K562 (cell line): ENCODE measurements at regions not wholly inside any gene's neighbourhood (a gene's known extent, or its start where the extent isn't known, plus 50 kb on each side); places are given as distances from the start of the nearest gene placed in this dataset.

ENCODE experiments used
- ATAC-seq: fragments of 200-7000 bp; cut with Tn5 transposase; 3 replicates; pipeline ENCODE4 v1.9.1; 2020; ENCODE audit warnings: moderate library complexity
- BruUV-seq: library from RNA; stranded (reverse); fragments of 400-500 nt; replicated peaks from 2 replicates; lab custom pipeline; 2021; lab: Mats Ljungman, UMichigan
- CTCF ChIA-PET: fragments of 300-600 bp; formaldehyde crosslinking; extraction: SDS; loops from one replicate; lab custom pipeline; 2021; ENCODE audit warnings: low intra/inter-chr PET ratio; lab: Yijun Ruan, JAX
- POLR2A ChIA-PET: fragments of 300-600, 350-650 bp; sonication (Branson Sonifier 250); formaldehyde crosslinking; extraction: SDS; loops from one replicate; lab custom pipeline; 2021; ENCODE audit warnings: antibody characterized with exemption, inconsistent platforms; lab: Yijun Ruan, JAX
- DNase-seq, 4 experiments: peaks; one replicate each; pipeline versions ENCODE4 v3.0.0 to v3.0.0-alpha.2; 2011 to 2018; ENCODE audit warnings: low spot score in 3 of 4, mixed read lengths in 3 of 4; ENCODE audit errors: extremely low read depth in 1 of 4
- FAIRE-seq: peaks from 2 replicates; lab custom pipeline; 2011; peaks lifted over from hg19 to GRCh38; lab: Jason Lieb, UNC
- H2AFZ ChIP-seq: 2 replicates; pipeline ENCODE4 v1.6.0; 2011; ENCODE audit warnings: low read depth, low read length, control low read depth, inconsistent platforms
- H3K27ac ChIP-seq: fragments of 200-600 bp; 3 replicates; pipeline ENCODE4 v1.8.0; 2011; ENCODE audit warnings: low read depth, mild to moderate bottlenecking, control low read depth, inconsistent platforms, low read length, moderate library complexity, mixed read lengths; ENCODE audit errors: extremely low read depth
- H3K27me3 ChIP-seq, 2 experiments: fragments of 300-600 bp in 1 of 2; 2 replicates in 1 of 2; 3 replicates in 1 of 2; pipeline versions ENCODE4 v1.6.0 to v1.8.0; 2011; ENCODE audit warnings: inconsistent platforms in 2 of 2, low read length in 2 of 2, mild to moderate bottlenecking in 1 of 2, mixed read lengths in 1 of 2, moderate library complexity in 1 of 2; ENCODE audit not compliant: control insufficient read depth in 2 of 2, insufficient read depth in 2 of 2
- H3K36me3 ChIP-seq: fragments of 300-600 bp; 3 replicates; pipeline ENCODE4 v1.8.0; 2011; ENCODE audit warnings: mild to moderate bottlenecking, low read length, inconsistent platforms; ENCODE audit not compliant: control insufficient read depth, insufficient read depth
- H3K4me1 ChIP-seq, 2 experiments: fragments of 200-600 bp in 1 of 2; replicated peaks in 1 of 2; 2 replicates in 1 of 2; 3 replicates in 1 of 2; pipeline versions ENCODE4 v1.5.1 to v1.8.0; 2011; ENCODE audit warnings: inconsistent platforms in 2 of 2, low read length in 2 of 2, mild to moderate bottlenecking in 1 of 2, mixed read lengths in 1 of 2, moderate library complexity in 1 of 2; ENCODE audit not compliant: control insufficient read depth in 2 of 2, insufficient read depth in 2 of 2
- H3K4me2 ChIP-seq: 2 replicates; pipeline ENCODE4 v1.6.1; 2011; ENCODE audit warnings: low read length, control low read depth, inconsistent platforms, mixed read lengths; ENCODE audit not compliant: insufficient read depth
- H3K4me3 ChIP-seq: fragments of 200-600 bp; sonication (generic), shearing (Covaris generic); 2 replicates; pipeline ENCODE4 v1.5.1; 2016; ENCODE audit warnings: control low read depth, inconsistent platforms
- H3K79me2 ChIP-seq: fragments of 200-600 bp; 3 replicates; pipeline ENCODE4 v1.8.0; 2011; ENCODE audit warnings: low read length, inconsistent platforms; ENCODE audit not compliant: control insufficient read depth, insufficient read depth
- H3K9ac ChIP-seq, 2 experiments: 2 replicates each; pipeline versions ENCODE4 v1.6.0 to v1.6.1; 2011; ENCODE audit warnings: low read depth in 2 of 2, low read length in 2 of 2, control low read depth in 1 of 2, inconsistent platforms in 1 of 2, mild to moderate bottlenecking in 1 of 2, mixed read lengths in 1 of 2; ENCODE audit not compliant: insufficient read depth in 1 of 2
- H3K9me1 ChIP-seq: one replicate; pipeline ENCODE4 v1.6.0; 2011; ENCODE audit warnings: inconsistent platforms, mild to moderate bottlenecking, low read length, moderate library complexity; ENCODE audit not compliant: control insufficient read depth, insufficient read depth
- H3K9me3 ChIP-seq: replicated peaks from 2 replicates; pipeline ENCODE4 v1.5.1; 2011; ENCODE audit warnings: low read depth, low read length, inconsistent platforms; ENCODE audit not compliant: control insufficient read depth, insufficient read depth
- H4K20me1 ChIP-seq: replicated peaks from 2 replicates; pipeline ENCODE4 v1.6.1; 2011; ENCODE audit warnings: low read length, inconsistent platforms, mixed read lengths; ENCODE audit not compliant: control insufficient read depth, insufficient read depth
- ELF4 ChIP-seq: fragments of 450-650 bp; formaldehyde crosslinking; IDR thresholded peaks from 2 replicates; pipeline ENCODE4 v1.4.0; 2022; ENCODE audit warnings: missing genetic modification characterization
- ERF ChIP-seq: fragments of 450-650 bp; formaldehyde crosslinking; IDR thresholded peaks from 2 replicates; pipeline ENCODE4 v1.4.0; 2020; ENCODE audit warnings: mild to moderate bottlenecking, mixed read lengths
- MAZ ChIP-seq, 2 experiments: fragments of 450-650 bp in 1 of 2; sonication (generic) in 1 of 2; formaldehyde crosslinking; IDR thresholded peaks in 1 of 2; conservative IDR thresholded peaks in 1 of 2; 2 replicates each; pipeline versions ENCODE4 v1.4.0 to v1.5.0; 2020; ENCODE audit warnings: mild to moderate bottlenecking in 1 of 2, missing genetic modification reagents in 1 of 2
- ZBTB7A ChIP-seq: IDR thresholded peaks from 2 replicates; pipeline ENCODE4 v1.6.1; 2011; ENCODE audit warnings: low read depth, mild to moderate bottlenecking, low read length, moderate library complexity, borderline replicate concordance; ENCODE audit not compliant: control insufficient read depth
- ZNF232 ChIP-seq: sonication (generic); formaldehyde crosslinking; IDR thresholded peaks from 2 replicates; pipeline ENCODE4 v1.8.0; 2022; ENCODE audit warnings: mild to moderate bottlenecking, missing genetic modification reagents
- ZNF655 ChIP-seq: fragments of 250-450 bp; sonication (Bioruptor Pico); IDR thresholded peaks from 2 replicates; pipeline ENCODE4 v1.5.0; 2021
- ZSCAN29 ChIP-seq: fragments of 450-650 bp; IDR thresholded peaks from 2 replicates; pipeline ENCODE4 v1.6.1; 2017
- WGBS: fragments of 100-300 bp; shearing (Covaris generic); methylation state at CpG from one replicate; pipeline ENCODE4 v1.1.6; 2016; ENCODE audit warnings: low coverage, mixed read lengths; ENCODE audit not compliant: insufficient coverage; ENCODE audit errors: missing lambda C conversion rate; 5-methylcytosine and 5-hydroxymethylcytosine counted together
- in situ Hi-C: fragments of 300-500 bp; cut with MboI; formaldehyde crosslinking; loops from 4 replicates; pipeline ENCODE4 v1.15.0; 2018; ENCODE audit warnings: inconsistent platforms, mixed read lengths
- intact Hi-C: fragments of 100-400 bp; cut with micrococcal nuclease; formaldehyde crosslinking; loops from 2 replicates; pipeline ENCODE4 v1.14.2; 2022
- TF ChIP-seq, protein P1 (sequence below): sonication (generic); formaldehyde crosslinking; IDR thresholded peaks from 2 replicates; pipeline ENCODE4 v1.9.0; 2022; ENCODE audit warnings: mild to moderate bottlenecking, missing genetic modification reagents

- TF ChIP-seq ZNF655 (CRISPR knock-in tag) = no peak
- no peak for TF ChIP-seq ERF (CRISPR knock-in tag)
- TF ChIP-seq ZNF232 (CRISPR knock-in tag) = no peak
Observed at GRCh38 chr5:117299224-117299935, 724.8 kb upstream of the SEMA6A start (continued).

DNA sequence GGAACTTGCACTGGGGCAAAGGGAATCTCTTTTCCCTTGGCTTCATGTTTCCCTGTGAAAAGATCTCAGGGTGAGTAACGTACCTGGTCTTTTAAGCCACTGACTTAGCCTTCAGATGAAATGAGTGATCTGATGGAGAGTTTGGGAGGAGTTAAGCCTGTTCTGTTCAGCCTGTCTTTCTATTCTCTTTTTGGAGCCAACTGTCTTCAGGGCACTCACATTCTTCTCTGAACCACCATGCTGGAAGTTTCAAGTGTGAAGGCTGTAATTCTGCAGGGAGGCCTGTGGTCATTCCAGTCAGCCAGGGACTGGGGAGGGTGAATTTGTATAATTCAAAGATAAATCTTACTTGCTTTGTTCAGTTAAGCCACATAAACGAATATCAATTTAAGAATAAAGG is 722.2 kb upstream of the SEMA6A start:
- Histone ChIP-seq H3K9me3 (0 out of 2 replicates have a peak, but pooled peaks cover 2% of the 10 kb centered on the region), H3K9me1 (no peaks in the 10 kb centered on the region), H3K79me2 (no peaks in the 10 kb centered on the region), H3K4me2 (no peak overlapping the region), H3K4me3 (no peak overlapping the region), H3K27ac (no peak overlapping the region), H3K4me1 (no peaks in the 10 kb centered on the region), H3K27me3 (no peaks in the 10 kb centered on the region), H2AFZ (no peak overlapping the region), H4K20me1 (no peaks in the 10 kb centered on the region), H3K9ac (no peak overlapping the region), H3K36me3 (no peaks in the 10 kb centered on the region)
- in situ Hi-C loops (no loop called here), intact Hi-C loops (no loop called here)
- FAIRE-seq (no peak), DNase-seq (no peak), ATAC-seq (no peak)
- BruUV-seq = no TSS peak
- ChIA-PET POLR2A (no interaction called here), CTCF (no interaction called here)
- TF ChIP-seq, protein P1, sequence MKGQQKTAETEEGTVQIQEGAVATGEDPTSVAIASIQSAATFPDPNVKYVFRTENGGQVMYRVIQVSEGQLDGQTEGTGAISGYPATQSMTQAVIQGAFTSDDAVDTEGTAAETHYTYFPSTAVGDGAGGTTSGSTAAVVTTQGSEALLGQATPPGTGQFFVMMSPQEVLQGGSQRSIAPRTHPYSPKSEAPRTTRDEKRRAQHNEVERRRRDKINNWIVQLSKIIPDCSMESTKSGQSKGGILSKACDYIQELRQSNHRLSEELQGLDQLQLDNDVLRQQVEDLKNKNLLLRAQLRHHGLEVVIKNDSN = no peak
- TF ChIP-seq ELF4 (CRISPR knock-in tag) (no peak), ZSCAN29 (no peak), MAZ (CRISPR knock-in tag; conservative IDR thresholded peaks at IDR 0.05 in 1 of 2, IDR thresholded peaks at IDR 0.05 in 1 of 2) (no peak), ZBTB7A (no peak)
- WGBS = 0% methylated on average over 2 of the region's 2 CpGs
